HG02884 (cell line): ENCODE measurements at regions not wholly inside any gene's neighbourhood (a gene's known extent, or its start where the extent isn't known, plus 50 kb on each side); places are given as distances from the start of the nearest gene placed in this dataset.
"Not testable (repeated sequence)": the region's sequence is repeated elsewhere in the genome, so short reads cannot be mapped to it uniquely, and the experiment has no call there.

ENCODE experiments used
- ATAC-seq: cut with Tn5 transposase; IDR thresholded peaks from one replicate; pipeline ENCODE4 v1.9.1; 2021; ENCODE audit warnings: mild to moderate bottlenecking, moderate library complexity; ENCODE audit not compliant: unreplicated experiment

DNA sequence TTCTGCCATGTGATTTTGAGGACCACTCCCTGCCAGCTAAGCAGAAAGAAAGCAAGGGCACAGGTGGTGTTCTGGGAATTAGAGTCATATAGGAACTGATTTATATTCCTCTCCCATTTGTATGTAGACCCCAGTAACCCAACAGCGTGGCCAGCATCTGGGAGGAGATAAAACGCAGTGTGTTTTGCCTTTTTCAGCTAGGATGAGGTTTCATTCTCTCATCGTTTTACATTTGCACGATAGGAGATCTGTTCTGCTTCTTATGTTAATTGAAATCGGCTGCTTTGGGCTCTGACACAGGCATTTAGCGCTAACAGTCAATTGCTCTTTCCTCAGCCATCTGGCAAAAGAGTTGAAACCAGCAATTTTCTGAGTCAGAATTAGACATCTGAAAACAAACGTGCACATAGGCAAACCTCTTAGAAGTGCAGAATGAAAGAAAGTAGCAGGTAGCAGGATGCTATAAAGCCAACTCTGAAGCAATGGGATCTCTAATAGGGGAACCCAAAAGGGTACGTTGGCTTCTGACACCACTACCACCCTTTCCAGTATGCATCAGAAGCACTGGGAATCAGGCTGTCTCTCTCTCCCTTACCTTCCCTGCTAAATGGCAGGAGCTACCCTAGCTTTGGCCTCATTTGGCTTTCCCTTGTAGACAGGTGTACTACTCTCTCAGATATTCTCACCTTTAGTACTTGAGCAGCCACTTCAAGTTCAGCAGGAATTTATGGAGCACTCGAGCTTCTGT lies 219.1 kb downstream of the PHLDA1 start:
- no peak for ATAC-seq

DNA sequence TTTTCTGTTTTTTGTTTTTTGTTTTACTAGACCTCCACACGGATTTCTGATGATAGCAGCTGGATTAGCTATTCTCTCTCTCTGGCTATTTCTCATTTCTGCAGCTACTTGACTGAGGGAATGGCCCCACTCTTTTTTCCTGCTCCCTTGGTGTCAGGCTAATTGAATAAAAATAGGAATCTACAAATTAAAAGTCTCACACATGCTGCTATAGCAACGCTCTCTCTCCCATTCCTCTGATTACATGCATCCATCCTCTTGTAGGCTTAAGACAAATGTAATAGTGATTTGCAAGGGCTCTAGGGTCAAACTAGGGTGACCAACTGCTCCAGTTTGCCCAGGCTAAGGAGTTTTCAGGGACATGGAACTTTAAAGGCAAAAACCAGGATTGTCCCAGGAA lies 221.8 kb downstream of the PHLDA1 start:
- ATAC-seq, result no peak

DNA sequence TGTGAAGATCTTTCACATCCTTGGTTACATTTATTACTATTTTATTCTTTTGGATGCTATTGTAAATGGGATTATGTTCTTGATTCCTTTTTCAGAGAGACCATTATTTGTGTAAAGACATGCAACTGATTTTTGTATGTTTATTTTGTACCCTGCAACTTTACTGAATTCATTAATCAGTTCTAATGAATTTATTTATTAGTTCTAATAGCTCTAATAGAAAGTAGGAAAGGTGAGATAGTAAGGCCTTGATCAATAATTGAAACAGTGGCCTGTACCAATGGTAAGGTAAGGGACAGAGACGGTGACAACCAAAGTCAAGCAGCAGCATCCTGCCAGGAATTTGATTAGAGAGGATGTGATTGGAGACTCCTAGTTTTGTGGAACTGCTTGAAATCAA lies 224.1 kb downstream of the PHLDA1 start:
- no peak for ATAC-seq

DNA sequence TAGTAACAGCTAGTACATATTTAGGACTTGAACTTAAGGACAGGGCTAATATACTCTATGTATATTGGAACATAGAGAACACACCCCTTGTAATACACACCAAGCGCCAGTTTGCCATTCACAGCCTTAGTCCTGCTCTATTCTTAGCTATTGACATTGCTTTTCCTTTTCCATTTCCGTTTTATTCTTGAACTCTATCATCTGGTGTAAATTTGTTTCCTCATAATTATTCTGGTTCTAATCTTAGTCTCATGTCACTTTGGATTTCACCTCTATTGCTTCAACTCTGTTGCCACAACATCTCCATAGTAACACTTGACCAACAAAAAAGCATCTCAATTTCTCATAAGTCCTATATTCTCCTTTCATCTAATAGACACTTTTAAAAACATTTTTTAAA lies 225.7 kb downstream of the PHLDA1 start:
- no peak for ATAC-seq

DNA sequence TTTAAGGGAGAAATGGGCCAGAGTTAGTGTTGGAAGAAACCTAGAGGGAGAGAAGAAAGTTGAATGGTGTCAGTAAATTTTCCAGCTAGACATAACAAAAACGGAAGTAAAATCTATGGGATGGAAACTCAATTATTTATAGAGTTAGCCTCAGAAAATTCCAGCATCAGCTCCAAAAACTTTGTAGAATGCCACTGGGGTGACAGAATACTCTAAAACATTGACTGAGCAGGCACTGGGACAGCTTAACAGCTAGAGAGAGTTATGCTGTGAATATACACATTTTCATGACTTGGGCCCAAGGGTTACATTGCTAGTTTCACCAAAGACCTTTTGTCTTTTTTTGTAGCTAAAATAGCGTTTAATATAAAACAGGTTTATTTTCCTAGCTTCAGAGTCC lies 226.3 kb downstream of the PHLDA1 start:
- no peak for ATAC-seq

DNA sequence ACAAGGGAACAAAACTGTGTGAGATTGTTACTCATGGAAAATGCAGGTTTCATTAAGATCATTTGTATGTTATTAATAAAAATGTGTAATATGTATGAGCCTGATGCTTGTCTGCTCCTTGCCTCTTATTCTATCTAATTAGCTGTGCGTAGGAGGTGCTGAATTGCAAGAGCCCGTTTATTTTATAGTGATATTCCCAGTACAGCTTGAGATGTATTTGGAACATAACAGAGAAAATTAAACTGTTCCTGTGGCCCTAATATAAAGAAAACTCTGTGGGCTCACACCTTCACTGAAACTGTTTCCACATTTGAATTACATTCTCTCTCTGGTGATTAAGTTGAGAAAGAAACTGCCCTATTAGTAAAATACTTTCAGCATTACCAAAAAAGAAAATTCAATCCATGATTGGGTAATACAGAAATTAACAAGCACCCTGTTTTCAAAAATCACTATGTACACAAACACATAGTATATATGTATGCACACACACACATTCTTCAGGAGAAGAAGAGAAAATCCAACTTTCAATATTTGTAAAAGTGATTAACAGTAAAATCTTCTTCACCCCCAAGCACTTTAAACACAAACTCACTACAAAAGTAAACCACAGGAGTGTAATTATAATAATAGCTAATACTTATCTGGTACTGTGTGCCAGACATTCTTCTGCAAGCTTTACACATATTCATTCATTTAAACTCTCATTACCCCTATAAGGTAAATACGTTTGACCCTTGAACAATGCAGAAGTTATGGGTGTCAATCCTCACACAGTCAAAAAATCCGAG lies 233.2 kb downstream of the PHLDA1 start:
- ATAC-seq, result no peak

DNA sequence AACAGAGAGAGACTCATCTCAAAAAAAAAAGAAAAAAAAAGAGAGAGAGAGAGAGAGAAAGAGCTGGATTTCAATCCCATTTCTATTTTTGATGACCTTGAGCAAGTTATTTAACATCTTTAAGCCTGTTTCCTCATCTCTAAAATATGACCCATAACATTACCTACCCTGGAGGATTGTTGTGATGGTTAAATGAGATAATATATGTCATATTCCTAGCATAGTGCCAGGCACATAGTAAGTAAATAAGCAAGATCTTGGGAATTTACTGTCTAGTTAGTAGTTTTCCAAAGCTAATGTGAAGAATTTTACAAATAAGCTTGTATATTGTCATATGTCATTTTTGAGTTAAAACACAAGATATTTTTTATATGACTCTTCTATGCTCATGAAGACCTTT lies 236.5 kb downstream of the PHLDA1 start:
- ATAC-seq, result no peak

DNA sequence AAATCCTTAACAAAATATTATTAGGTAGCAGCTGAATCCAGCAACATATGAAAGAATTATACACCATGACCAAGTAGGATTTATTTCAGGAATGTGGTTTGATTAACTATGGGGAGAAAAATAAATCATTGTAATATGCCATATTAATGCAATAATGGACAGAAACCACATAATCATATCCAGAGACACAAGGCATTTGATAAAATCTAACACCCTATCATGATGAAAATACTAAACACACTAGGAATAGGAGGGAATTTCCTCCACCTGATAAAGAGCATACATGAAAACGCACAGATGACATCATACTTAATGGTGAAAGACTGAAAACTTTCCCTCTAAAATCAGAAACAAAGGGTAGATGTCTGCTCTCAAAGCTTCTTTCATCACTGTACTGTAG lies 238.9 kb downstream of the PHLDA1 start:
- no peak for ATAC-seq

DNA sequence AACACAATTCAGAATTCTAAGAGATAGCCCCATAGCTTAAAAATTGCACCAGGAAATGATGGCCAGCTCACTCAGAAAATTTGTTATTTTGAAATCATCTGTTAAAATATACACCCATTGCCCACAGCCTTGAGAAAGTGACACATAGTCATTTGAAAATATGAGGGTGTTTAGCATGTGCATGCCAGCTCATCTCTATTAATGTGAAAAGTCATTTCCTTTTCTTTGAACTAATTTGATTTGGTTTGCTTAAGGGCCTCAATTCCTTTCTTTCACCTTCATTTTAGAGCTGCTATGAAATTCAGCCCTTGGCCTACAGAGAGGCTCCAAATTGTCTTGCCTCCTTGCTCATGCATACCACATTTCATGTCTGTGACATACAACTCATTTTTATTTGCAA lies 241.4 kb downstream of the PHLDA1 start:
- ATAC-seq, result no peak

DNA sequence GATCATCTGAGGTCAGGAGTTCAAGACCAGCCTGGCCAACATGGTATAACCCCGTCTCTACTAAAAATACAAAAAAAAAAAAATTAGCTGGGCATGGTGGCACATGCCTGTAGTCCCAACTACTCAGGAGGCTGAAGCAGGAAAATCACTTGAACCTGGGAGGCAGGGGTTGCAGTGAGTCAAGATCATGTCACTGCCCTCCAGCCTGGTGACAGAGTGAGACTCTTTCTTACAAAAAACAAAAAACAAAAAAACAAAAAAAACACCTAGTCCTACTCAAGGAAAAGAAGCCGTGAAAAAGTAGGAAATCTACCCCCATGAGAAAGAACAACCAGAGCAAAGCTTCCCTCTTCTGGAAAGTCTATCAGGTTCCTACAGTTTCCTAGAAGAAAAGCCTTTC lies 244.4 kb downstream of the PHLDA1 start:
- ATAC-seq, result not testable (repeated sequence)

DNA sequence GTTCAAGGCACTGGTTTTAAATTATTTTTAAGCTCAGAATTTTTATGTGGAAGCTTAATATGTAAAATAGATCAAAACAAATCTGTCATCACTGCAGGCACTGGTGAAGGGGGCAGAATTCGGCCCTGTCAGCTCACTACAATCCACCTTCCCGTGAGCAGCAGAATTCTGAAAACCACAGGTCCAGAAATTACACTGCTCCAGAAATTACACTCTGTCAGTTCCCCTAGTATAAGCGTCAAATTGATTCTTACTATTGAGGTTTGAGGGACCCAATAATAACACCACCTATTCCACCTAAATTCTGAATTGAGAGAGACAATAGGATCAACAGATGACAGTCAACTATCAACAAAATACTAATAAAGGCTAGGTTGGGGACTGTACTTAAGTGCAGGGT lies 245.5 kb downstream of the PHLDA1 start:
- no peak for ATAC-seq

DNA sequence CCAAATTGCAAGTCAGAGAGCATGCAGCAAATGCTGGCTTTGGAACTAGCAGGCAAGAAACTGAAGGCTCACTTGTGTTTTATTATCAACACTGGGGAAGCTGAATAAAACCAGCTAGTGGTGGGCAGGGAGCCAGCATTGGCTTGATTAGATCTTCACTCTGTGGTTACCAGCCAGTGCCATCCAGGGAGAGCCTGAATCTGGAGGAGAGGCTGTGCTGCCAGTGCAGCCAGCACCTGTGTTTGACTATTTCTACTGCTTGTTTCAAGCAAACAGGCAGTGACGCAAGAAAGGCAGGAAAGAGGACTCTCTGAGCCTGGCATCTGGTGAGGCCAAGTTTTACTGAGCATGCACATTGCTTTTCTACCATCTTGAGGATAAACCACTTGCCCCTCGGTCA lies 247.0 kb downstream of the PHLDA1 start:
- ATAC-seq, result no peak

DNA sequence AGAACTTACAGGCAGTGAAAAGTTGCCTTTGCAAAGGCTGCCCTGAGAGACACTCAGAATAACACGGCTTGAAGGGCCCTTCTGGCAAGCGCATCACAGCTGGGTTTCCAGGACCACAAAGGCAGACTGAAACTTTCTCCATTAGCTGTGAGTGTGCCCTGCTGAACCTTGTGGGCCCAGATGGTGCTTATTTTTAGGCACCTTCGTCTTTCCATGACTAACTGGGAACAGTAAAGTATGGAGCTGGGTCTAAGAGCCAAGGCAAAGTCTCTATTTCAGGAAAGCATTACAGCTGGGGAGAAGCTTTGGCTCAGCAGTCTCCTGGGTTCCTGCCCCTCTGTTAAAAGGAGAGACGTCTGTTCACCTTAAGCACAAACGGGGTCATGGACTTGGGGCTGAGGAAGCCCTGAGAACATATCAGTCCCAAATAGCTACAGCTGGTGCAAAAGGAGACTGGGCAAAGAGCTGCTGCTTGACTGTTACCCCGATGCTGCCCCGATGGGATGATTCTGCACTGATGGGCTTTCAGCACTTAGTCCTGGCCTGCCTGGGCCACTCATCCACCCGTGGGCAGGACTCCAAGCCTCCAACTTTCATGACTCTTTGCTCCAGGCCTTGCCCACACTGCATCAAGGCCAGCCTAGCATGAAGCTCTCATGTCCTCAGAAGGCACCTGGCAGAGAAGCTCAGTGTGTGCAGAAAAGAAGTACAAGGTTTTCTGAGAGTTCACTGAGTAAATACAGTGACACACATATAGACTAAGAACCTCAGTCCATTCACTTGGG lies 248.3 kb downstream of the PHLDA1 start:
- no peak for ATAC-seq

DNA sequence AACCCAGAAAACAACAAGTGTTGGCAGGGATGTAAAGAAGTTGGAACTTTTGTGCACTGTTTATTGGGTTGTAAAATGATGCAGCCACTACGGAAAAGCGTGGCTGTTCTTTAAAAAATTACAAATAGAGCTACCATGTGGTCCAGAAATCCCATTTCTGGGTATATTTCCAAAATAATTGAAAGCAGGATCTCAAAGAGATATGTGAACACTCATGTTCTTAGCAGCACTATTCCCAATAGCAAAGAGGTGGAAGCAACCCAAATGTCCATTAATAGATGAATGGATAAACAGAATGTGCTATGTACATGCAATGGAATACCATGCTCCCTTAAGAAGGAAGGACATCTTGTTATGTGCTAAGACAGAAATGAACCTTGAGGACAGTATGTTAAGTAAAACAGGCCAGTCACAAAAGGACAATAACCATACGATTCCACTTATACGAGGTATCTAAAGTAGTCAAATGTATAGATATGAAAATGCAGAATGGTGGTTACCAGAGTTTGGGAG lies 249.5 kb downstream of the PHLDA1 start:
- no peak for ATAC-seq

DNA sequence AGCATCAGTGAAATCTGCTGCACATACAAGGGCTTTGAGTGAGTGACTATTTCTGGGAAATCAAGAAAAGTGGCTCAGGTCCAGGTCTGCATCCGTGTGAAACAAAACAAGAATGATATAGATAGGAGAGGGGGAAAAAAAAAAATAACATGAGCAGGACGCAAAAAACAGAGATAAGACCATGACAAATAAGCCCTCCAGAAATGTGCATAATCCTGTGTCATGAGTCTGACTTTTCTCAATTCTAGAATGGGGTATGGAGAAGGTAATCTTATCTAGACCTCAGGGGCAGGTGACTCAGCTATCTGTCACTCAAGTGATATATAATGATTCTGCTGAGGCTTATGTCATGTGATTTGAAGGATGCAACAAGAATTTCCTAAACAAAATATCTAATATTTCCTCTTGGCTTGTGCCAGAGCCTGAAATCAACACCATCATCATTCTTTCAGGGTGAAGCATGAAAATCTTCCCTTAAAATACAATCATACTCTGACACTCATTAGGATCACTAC lies 250.0 kb downstream of the PHLDA1 start:
- ATAC-seq, result no peak

DNA sequence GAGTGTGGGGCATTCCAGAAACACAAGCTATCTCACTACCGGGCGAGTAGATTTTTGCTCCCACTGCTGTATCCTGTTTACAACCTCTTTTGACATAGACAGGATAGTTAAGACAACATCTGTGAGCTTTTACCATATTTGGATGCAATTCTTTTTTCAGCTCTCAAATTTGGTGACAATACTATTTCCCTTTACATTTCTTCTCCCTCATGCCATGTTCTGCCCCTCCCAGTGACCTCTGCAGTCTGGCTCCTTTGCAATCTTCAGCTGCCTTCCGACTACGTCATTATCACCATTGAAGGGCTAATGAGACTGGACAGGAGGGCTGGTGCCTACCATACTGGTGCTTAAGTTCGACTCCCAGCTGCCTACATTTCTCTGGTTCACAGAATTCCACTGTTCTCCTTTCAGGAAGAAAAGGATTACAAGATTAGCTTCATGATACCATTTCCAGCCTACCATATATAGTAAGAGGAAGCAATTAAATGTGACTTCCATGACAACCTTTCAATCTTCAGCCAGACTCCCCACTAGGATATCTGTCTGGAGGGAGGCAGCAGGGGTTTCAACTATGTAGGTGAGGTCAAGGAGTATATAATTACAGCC lies 251.6 kb downstream of the PHLDA1 start:
- no peak for ATAC-seq

DNA sequence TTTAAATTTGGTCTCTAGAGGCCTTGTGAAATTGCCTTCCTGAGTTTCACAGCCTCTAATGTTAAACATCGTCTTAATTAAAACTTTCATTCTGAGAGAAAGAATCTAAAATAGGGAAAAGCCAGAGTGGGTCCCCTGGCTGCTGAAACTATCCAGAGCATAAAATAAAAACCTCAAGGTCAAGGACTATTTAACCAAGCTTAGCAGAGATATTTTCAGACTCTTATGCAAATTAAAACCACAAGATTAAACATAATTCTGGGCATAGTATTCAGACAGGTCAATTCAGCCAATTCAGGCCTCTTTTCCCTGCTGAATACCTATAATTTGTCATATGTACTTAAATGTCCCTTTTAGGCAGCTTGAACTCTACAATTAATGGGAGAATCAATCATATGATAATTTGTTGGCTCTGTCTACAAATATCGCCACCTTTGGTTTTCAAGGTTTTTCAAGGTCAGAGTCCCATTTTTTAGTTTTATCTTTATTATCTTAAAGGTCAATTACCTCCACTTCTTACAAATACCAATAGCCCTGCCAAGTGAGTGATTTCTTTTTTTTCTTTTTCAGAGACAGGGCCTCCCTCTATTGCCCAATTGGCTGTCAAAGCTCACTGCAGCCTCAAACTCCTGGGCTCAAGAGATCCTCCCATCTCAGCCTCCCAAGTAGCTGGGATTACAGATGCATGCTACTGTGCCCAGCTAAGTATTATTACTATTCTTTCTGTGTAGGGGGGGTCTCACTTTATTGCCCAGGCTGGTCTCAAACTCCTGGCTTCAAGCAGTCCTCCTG lies 257.1 kb downstream of the PHLDA1 start:
- peak; percentile 55 for ATAC-seq

DNA sequence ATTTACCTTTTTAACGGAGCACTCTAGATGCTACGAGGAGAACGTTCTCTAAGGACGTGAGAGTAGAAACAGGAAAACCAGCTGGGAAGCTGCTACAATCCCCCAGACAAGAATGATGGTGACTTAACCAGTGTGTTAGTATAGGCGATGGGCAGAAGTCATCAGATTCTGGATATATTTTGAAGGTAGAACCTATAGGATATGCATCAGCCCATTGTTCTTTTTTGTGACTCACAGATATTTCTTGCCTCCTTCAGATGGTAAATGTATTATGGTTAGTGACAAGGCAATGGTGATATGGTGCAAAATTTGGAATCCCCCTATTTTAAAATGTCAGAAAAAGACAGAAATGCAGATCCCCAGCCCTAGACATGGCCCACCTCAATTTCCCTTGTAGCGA lies 258.2 kb downstream of the PHLDA1 start:
- ATAC-seq, result no peak

DNA sequence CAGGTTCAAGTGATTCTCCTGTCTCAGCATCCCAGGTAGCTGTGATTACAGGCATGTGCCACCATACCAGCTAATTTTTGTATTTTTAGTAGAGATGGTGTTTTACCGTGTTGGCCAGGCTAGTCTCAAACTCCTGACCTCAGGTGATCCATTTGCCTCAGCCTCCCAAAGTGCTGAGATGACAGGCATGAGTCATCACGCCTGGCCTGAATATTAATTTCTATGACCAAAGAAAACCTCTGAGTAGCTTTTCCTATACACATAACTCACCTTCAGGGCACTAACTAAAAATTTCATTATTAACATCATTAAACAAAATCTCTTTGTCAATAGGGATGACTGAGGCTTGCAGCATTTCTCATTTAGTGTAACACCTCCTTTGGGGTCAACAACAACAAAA lies 259.6 kb upstream of the KRR1 start:
- ATAC-seq, result no peak

DNA sequence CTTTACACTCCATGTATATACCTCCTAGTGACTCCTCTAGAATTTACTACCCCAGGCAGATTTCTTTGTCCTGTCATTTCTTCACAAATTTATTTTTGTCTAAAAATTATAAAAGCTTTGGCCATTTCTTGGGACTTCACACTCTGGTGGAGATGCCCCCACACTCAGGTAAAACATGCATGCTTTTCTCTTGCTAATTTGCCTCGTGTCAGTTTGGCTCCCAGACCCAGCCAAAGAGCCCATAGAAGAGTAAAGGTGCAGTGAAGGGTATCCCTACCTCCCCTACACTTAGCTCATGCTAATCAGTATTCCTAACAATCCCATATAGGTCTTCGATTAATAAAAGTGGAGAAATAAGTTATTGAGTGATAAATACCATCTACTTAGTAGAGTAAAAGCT lies 256.5 kb upstream of the KRR1 start:
- no peak for ATAC-seq
